GM12878 (cell line): ENCODE measurements at regions not wholly inside any gene's neighbourhood (a gene's known extent, or its start where the extent isn't known, plus 50 kb on each side); places are given as distances from the start of the nearest gene placed in this dataset.

Source experiments
- ATAC-seq: fragments of 200-7000 bp; cut with Tn5 transposase; 3 replicates; pipeline ENCODE4 v1.9.1; 2020; ENCODE audit warnings: mild to moderate bottlenecking, moderate library complexity
- BruUV-seq: library from RNA; stranded (reverse); fragments of 400-500 nt; replicated peaks from 2 replicates; lab custom pipeline; 2021; lab: Mats Ljungman, UMichigan
- CTCF ChIA-PET: fragments of 300-600 bp; sonication (Branson Sonifier 250); formaldehyde crosslinking; extraction: SDS; loops from one replicate; lab custom pipeline; 2021; ENCODE audit warnings: inconsistent platforms; lab: Yijun Ruan, JAX
- POLR2A ChIA-PET: fragments of 350-600 bp; formaldehyde crosslinking; extraction: SDS; loops from one replicate; lab custom pipeline; 2021; ENCODE audit warnings: inconsistent platforms; lab: Charles Lee
- RAD21 ChIA-PET: fragments of 300-600 bp; sonication (Branson Sonifier 250); formaldehyde crosslinking; loops from one replicate; lab custom pipeline; 2023; ENCODE audit warnings: antibody characterized with exemption; ENCODE audit not compliant: unreplicated experiment; lab: Charles Lee
- SMC1A ChIA-PET: fragments of 300-600 bp; sonication (Branson Sonifier 250); formaldehyde crosslinking; loops from one replicate; lab custom pipeline; 2023; ENCODE audit not compliant: unreplicated experiment, uncharacterized antibody; lab: Charles Lee
- DNase-seq: peaks from one replicate; pipeline ENCODE4 v3.0.0-alpha.2; 2011; ENCODE audit warnings: low read depth, low spot score
- FAIRE-seq: peaks from 3 replicates; lab custom pipeline; 2011; peaks lifted over from hg19 to GRCh38; lab: Jason Lieb, UNC
- H2AFZ ChIP-seq: 2 replicates; pipeline ENCODE4 v1.6.0; 2011; ENCODE audit warnings: low read depth, low read length, control low read depth; ENCODE audit not compliant: control insufficient read depth
- H3K27ac ChIP-seq: 2 replicates; pipeline ENCODE4 v1.5.1; 2011; ENCODE audit warnings: control low read depth; ENCODE audit not compliant: control insufficient read depth, insufficient read depth
- H3K27me3 ChIP-seq, 2 experiments: replicated peaks in 1 of 2; 2 replicates each; pipeline versions ENCODE4 v1.6.0 to v1.6.1; 2011; ENCODE audit warnings: low read length in 1 of 2; ENCODE audit not compliant: control insufficient read depth in 2 of 2, insufficient read depth in 2 of 2
- H3K36me3 ChIP-seq, 2 experiments: 2 replicates each; pipeline ENCODE4 v1.5.1; 2011; ENCODE audit warnings: low read length in 1 of 2; ENCODE audit not compliant: control insufficient read depth in 2 of 2, insufficient read depth in 2 of 2
- H3K4me1 ChIP-seq: 2 replicates; pipeline ENCODE4 v1.6.1; 2011; ENCODE audit warnings: mild to moderate bottlenecking, low read length, moderate library complexity, mixed read lengths; ENCODE audit not compliant: control insufficient read depth, insufficient read depth
- H3K4me2 ChIP-seq: 2 replicates; pipeline ENCODE4 v1.6.0; 2011; ENCODE audit warnings: control low read depth; ENCODE audit not compliant: control insufficient read depth, insufficient read depth
- H3K4me3 ChIP-seq: fragments of 200-600 bp; sonication (generic); 2 replicates; pipeline ENCODE4 v1.5.1; 2016
- H3K79me2 ChIP-seq: 2 replicates; pipeline ENCODE4 v1.6.0; 2011; ENCODE audit warnings: low read length; ENCODE audit not compliant: control insufficient read depth, insufficient read depth
- H3K9ac ChIP-seq: 2 replicates; pipeline ENCODE4 v1.8.0; 2011; ENCODE audit warnings: low read length, control low read depth, mixed read lengths; ENCODE audit not compliant: control insufficient read depth, insufficient read depth
- H3K9me3 ChIP-seq: replicated peaks from 3 replicates; pipeline ENCODE4 v1.5.1; 2011; ENCODE audit warnings: mild to moderate bottlenecking, low read length; ENCODE audit not compliant: control insufficient read depth, insufficient read depth
- H4K20me1 ChIP-seq: 2 replicates; pipeline ENCODE4 v1.6.0; 2011; ENCODE audit not compliant: control insufficient read depth, insufficient read depth
- IRF4 ChIP-seq: IDR thresholded peaks from 2 replicates; pipeline ENCODE4 v1.6.1; 2011; ENCODE audit warnings: low read depth, low read length
- MLLT1 ChIP-seq: fragments of 450-650 bp; IDR thresholded peaks from 2 replicates; pipeline ENCODE4 v1.6.1; 2016; ENCODE audit warnings: mild to moderate bottlenecking
- NR2F1 ChIP-seq: fragments of 450-650 bp; conservative IDR thresholded peaks from 2 replicates; pipeline ENCODE4 v1.6.1; 2017; ENCODE audit warnings: mild to moderate bottlenecking
- PML ChIP-seq: IDR thresholded peaks from 2 replicates; pipeline ENCODE4 v1.6.1; 2012; ENCODE audit warnings: low read length, inconsistent platforms
- PRDM15 ChIP-seq: fragments of 450-650 bp; formaldehyde crosslinking; IDR thresholded peaks from 2 replicates; pipeline ENCODE4 v1.4.0; 2020; ENCODE audit warnings: mild to moderate bottlenecking, moderate library complexity
- RUNX3 ChIP-seq: IDR thresholded peaks from 2 replicates; pipeline ENCODE4 v1.6.1; 2012; ENCODE audit warnings: low read length, inconsistent platforms
- whole genome bisulfite sequencing: methylation state at CpG from one replicate; pipeline ENCODE4 v1.1.6; 2016; ENCODE audit warnings: low lambda C conversion rate; ENCODE audit not compliant: insufficient replicate concordance, insufficient coverage; ENCODE audit errors: missing lambda C conversion rate; 5-methylcytosine and 5-hydroxymethylcytosine counted together
- in situ Hi-C: fragments of 300-500 bp; cut with MboI; formaldehyde crosslinking; loops from 9 replicates; pipeline ENCODE4 v1.14.3; 2018; ENCODE audit warnings: mixed read lengths
- intact Hi-C: fragments of 100-400 bp; cut with micrococcal nuclease; formaldehyde crosslinking; loops from one replicate; pipeline ENCODE4 v1.14.2; 2022; ENCODE audit not compliant: unreplicated experiment

GRCh38 chr18:42289526-42289925, 334.5 kb downstream of the PIK3C3 start:
- DNase-seq (no peak), ATAC-seq (no peak), FAIRE-seq (no peak)
- POLR2A ChIA-PET: no interaction called here
- H3K36me3 ChIP-seq: no peaks in the 10 kb centered on the region
- H3K4me3 ChIP-seq: no peak overlapping the region
- H3K79me2 ChIP-seq: no peaks in the 10 kb centered on the region
- H3K27ac ChIP-seq: no peak overlapping the region
- no peaks in the 10 kb centered on the region for H3K9me3 ChIP-seq
- in situ Hi-C loops (no loop called here), intact Hi-C loops (no loop called here)
- no peaks in the 10 kb centered on the region for H3K27me3 ChIP-seq
- SMC1A ChIA-PET: interaction anchor here (0.6 to 2.1 kb wide), 7 partner anchors 8 to 175 kb away, joined by 3 to 10 read pairs (median 3); no protein-coding TSS in a partner anchor
- CTCF ChIA-PET: interaction anchor here (1.0 to 3.6 kb wide), 6 partner anchors 8 to 236 kb away, joined by 3 to 31 read pairs (median 8); no protein-coding TSS in a partner anchor
- WGBS: 33% methylated on average over 4 of the region's 4 CpGs
- RAD21 ChIA-PET: interaction anchor here (0.9 to 1.7 kb wide), 3 partner anchors 14 to 982 kb away, joined by 3 to 8 read pairs (median 5); no protein-coding TSS in a partner anchor
- no peak overlapping the region for H2AFZ ChIP-seq
- no peaks in the 10 kb centered on the region for H4K20me1 ChIP-seq
- no TSS peak for BruUV-seq
- H3K4me1 ChIP-seq: no peaks in the 10 kb centered on the region
- TF ChIP-seq PRDM15 (CRISPR knock-in tag) (no peak), RUNX3 (no peak), MLLT1 (no peak), NR2F1 (no peak), IRF4 (no peak), PML (no peak)
- no peak overlapping the region for H3K9ac ChIP-seq
- H3K4me2 ChIP-seq: no peak overlapping the region
